K562 (cell line): ENCODE measurements at regions not wholly inside any gene's neighbourhood (a gene's known extent, or its start where the extent isn't known, plus 50 kb on each side); places are given as distances from the start of the nearest gene placed in this dataset.

Experiments used
- ATAC-seq: fragments of 200-7000 bp; cut with Tn5 transposase; 3 replicates; pipeline ENCODE4 v1.9.1; 2020; ENCODE audit warnings: moderate library complexity
- BruUV-seq: library from RNA; stranded (reverse); fragments of 400-500 nt; replicated peaks from 2 replicates; lab custom pipeline; 2021; lab: Mats Ljungman, UMichigan
- CTCF ChIA-PET: fragments of 300-600 bp; formaldehyde crosslinking; extraction: SDS; loops from one replicate; lab custom pipeline; 2021; ENCODE audit warnings: low intra/inter-chr PET ratio; lab: Yijun Ruan, JAX
- POLR2A ChIA-PET: fragments of 300-600, 350-650 bp; sonication (Branson Sonifier 250); formaldehyde crosslinking; extraction: SDS; loops from one replicate; lab custom pipeline; 2021; ENCODE audit warnings: antibody characterized with exemption, inconsistent platforms; lab: Yijun Ruan, JAX
- DNase-seq, 4 experiments: peaks; one replicate each; pipeline versions ENCODE4 v3.0.0 to v3.0.0-alpha.2; 2011 to 2018; ENCODE audit warnings: low spot score in 3 of 4, mixed read lengths in 3 of 4; ENCODE audit errors: extremely low read depth in 1 of 4
- FAIRE-seq: peaks from 2 replicates; lab custom pipeline; 2011; peaks lifted over from hg19 to GRCh38; lab: Jason Lieb, UNC
- H2AFZ ChIP-seq: 2 replicates; pipeline ENCODE4 v1.6.0; 2011; ENCODE audit warnings: low read depth, low read length, control low read depth, inconsistent platforms
- H3K27ac ChIP-seq: fragments of 200-600 bp; 3 replicates; pipeline ENCODE4 v1.8.0; 2011; ENCODE audit warnings: low read depth, mild to moderate bottlenecking, control low read depth, inconsistent platforms, low read length, moderate library complexity, mixed read lengths; ENCODE audit errors: extremely low read depth
- H3K27me3 ChIP-seq, 2 experiments: fragments of 300-600 bp in 1 of 2; 2 replicates in 1 of 2; 3 replicates in 1 of 2; pipeline versions ENCODE4 v1.6.0 to v1.8.0; 2011; ENCODE audit warnings: inconsistent platforms in 2 of 2, low read length in 2 of 2, mild to moderate bottlenecking in 1 of 2, mixed read lengths in 1 of 2, moderate library complexity in 1 of 2; ENCODE audit not compliant: control insufficient read depth in 2 of 2, insufficient read depth in 2 of 2
- H3K36me3 ChIP-seq: fragments of 300-600 bp; 3 replicates; pipeline ENCODE4 v1.8.0; 2011; ENCODE audit warnings: mild to moderate bottlenecking, low read length, inconsistent platforms; ENCODE audit not compliant: control insufficient read depth, insufficient read depth
- H3K4me1 ChIP-seq, 2 experiments: fragments of 200-600 bp in 1 of 2; replicated peaks in 1 of 2; 2 replicates in 1 of 2; 3 replicates in 1 of 2; pipeline versions ENCODE4 v1.5.1 to v1.8.0; 2011; ENCODE audit warnings: inconsistent platforms in 2 of 2, low read length in 2 of 2, mild to moderate bottlenecking in 1 of 2, mixed read lengths in 1 of 2, moderate library complexity in 1 of 2; ENCODE audit not compliant: control insufficient read depth in 2 of 2, insufficient read depth in 2 of 2
- H3K4me2 ChIP-seq: 2 replicates; pipeline ENCODE4 v1.6.1; 2011; ENCODE audit warnings: low read length, control low read depth, inconsistent platforms, mixed read lengths; ENCODE audit not compliant: insufficient read depth
- H3K4me3 ChIP-seq: fragments of 200-600 bp; sonication (generic), shearing (Covaris generic); 2 replicates; pipeline ENCODE4 v1.5.1; 2016; ENCODE audit warnings: control low read depth, inconsistent platforms
- H3K79me2 ChIP-seq: fragments of 200-600 bp; 3 replicates; pipeline ENCODE4 v1.8.0; 2011; ENCODE audit warnings: low read length, inconsistent platforms; ENCODE audit not compliant: control insufficient read depth, insufficient read depth
- H3K9ac ChIP-seq, 2 experiments: 2 replicates each; pipeline versions ENCODE4 v1.6.0 to v1.6.1; 2011; ENCODE audit warnings: low read depth in 2 of 2, low read length in 2 of 2, control low read depth in 1 of 2, inconsistent platforms in 1 of 2, mild to moderate bottlenecking in 1 of 2, mixed read lengths in 1 of 2; ENCODE audit not compliant: insufficient read depth in 1 of 2
- H3K9me1 ChIP-seq: one replicate; pipeline ENCODE4 v1.6.0; 2011; ENCODE audit warnings: inconsistent platforms, mild to moderate bottlenecking, low read length, moderate library complexity; ENCODE audit not compliant: control insufficient read depth, insufficient read depth
- H3K9me3 ChIP-seq: replicated peaks from 2 replicates; pipeline ENCODE4 v1.5.1; 2011; ENCODE audit warnings: low read depth, low read length, inconsistent platforms; ENCODE audit not compliant: control insufficient read depth, insufficient read depth
- H4K20me1 ChIP-seq: replicated peaks from 2 replicates; pipeline ENCODE4 v1.6.1; 2011; ENCODE audit warnings: low read length, inconsistent platforms, mixed read lengths; ENCODE audit not compliant: control insufficient read depth, insufficient read depth
- ZFP1 ChIP-seq: fragments of 450-650 bp; formaldehyde crosslinking; IDR thresholded peaks from 2 replicates; pipeline ENCODE4 v1.4.0; 2020; ENCODE audit warnings: mild to moderate bottlenecking, mixed read lengths
- WGBS: fragments of 100-300 bp; shearing (Covaris generic); methylation state at CpG from one replicate; pipeline ENCODE4 v1.1.6; 2016; ENCODE audit warnings: low coverage, mixed read lengths; ENCODE audit not compliant: insufficient coverage; ENCODE audit errors: missing lambda C conversion rate; 5-methylcytosine and 5-hydroxymethylcytosine counted together
- in situ Hi-C: fragments of 300-500 bp; cut with MboI; formaldehyde crosslinking; loops from 4 replicates; pipeline ENCODE4 v1.15.0; 2018; ENCODE audit warnings: inconsistent platforms, mixed read lengths
- intact Hi-C: fragments of 100-400 bp; cut with micrococcal nuclease; formaldehyde crosslinking; loops from 2 replicates; pipeline ENCODE4 v1.14.2; 2022
- TF ChIP-seq, protein P1 (sequence below), 3 experiments: IDR thresholded peaks in 2 of 3; conservative IDR thresholded peaks in 1 of 3; 2 replicates each; pipeline ENCODE4 v1.5.1; 2011 to 2012; ENCODE audit warnings: low read length in 3 of 3, mild to moderate bottlenecking in 3 of 3, control low read depth in 2 of 3, improper control_type of control experiment in 1 of 3, inconsistent platforms in 1 of 3, low read depth in 1 of 3, mixed read lengths in 1 of 3, moderate library complexity in 1 of 3; ENCODE audit not compliant: insufficient read depth in 2 of 3
- TF ChIP-seq, protein P2 (sequence below): fragments of 250-450 bp; sonication (Bioruptor Pico); IDR thresholded peaks from 2 replicates; pipeline ENCODE4 v1.4.0; 2020
- TF ChIP-seq, protein P3 (sequence below): sonication (generic); formaldehyde crosslinking; IDR thresholded peaks from 2 replicates; pipeline ENCODE4 v1.8.0; 2022; ENCODE audit warnings: missing genetic modification reagents, mild to moderate bottlenecking, borderline replicate concordance

DNA sequence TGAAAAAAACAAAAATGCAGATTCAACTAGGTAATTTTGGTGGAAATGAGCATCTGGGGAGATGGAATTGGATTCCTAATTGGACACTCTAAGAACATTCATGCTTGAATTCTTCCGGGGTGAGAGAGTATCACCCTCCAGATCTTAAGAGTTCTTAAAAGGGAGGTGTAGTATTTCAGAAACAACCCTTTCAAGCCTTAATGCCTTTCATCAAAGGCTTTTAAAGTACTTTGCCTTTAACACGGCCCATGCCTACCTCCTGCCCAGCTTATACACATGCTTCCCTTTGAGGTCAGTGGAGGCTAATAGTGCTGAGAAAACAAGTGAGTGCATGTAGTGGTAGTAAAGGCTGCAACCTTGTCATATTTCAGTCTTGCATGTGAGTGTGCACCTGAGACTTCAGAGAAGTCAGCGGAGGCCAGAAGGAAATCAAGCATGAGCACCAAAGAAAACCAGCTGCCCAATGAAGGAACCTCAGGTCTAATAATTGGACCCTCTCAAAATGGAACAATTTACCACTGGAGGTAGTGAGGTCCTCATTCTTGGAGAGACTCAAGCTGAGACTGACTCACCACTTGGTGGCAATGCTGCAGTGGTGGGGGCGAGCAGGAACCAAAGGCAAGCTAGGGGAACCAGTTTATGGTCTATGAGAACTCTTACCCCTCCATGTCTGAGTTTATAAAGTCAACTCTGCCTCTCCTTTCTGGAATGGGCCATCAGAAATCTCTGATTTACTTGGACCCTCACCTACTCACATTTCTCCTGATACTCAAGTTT, 98.4 kb upstream of the GDNF start:
- ATAC-seq (no peak), DNase-seq (no peak), FAIRE-seq (no peak)
- H3K9ac ChIP-seq = no peak overlapping the region
- in situ Hi-C loops (no loop called here), intact Hi-C loops (no loop called here)
- H3K27me3 ChIP-seq = no peaks in the 10 kb centered on the region
- no peaks in the 10 kb centered on the region for H3K79me2 ChIP-seq
- BruUV-seq = no TSS peak
- H3K9me3 ChIP-seq = no peaks in the 10 kb centered on the region
- CTCF ChIA-PET = no interaction called here
- no peaks in the 10 kb centered on the region for H3K36me3 ChIP-seq
- no peaks in the 10 kb centered on the region for H3K9me1 ChIP-seq
- H3K4me2 ChIP-seq = no peak overlapping the region
- no peak overlapping the region for H3K27ac ChIP-seq
- no peak overlapping the region for H3K4me3 ChIP-seq
- WGBS = 4% methylated on average over 4 of the region's 4 CpGs
- TF ChIP-seq ZFP1 (CRISPR knock-in tag) = no peak
- TF ChIP-seq, protein P1, sequence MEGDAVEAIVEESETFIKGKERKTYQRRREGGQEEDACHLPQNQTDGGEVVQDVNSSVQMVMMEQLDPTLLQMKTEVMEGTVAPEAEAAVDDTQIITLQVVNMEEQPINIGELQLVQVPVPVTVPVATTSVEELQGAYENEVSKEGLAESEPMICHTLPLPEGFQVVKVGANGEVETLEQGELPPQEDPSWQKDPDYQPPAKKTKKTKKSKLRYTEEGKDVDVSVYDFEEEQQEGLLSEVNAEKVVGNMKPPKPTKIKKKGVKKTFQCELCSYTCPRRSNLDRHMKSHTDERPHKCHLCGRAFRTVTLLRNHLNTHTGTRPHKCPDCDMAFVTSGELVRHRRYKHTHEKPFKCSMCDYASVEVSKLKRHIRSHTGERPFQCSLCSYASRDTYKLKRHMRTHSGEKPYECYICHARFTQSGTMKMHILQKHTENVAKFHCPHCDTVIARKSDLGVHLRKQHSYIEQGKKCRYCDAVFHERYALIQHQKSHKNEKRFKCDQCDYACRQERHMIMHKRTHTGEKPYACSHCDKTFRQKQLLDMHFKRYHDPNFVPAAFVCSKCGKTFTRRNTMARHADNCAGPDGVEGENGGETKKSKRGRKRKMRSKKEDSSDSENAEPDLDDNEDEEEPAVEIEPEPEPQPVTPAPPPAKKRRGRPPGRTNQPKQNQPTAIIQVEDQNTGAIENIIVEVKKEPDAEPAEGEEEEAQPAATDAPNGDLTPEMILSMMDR (IDR thresholded peaks at IDR 0.05 in 2 of 3, conservative IDR thresholded peaks at IDR 0.05 in 1 of 3; ENCODE audit: insufficient read depth in 2 of 3, low read depth in 1 of 3, low read length in 3 of 3) = peak in 2 of 3 experiments; percentile 7 to 13; a peak in 1 of 6 replicates
- TF ChIP-seq, protein P2, sequence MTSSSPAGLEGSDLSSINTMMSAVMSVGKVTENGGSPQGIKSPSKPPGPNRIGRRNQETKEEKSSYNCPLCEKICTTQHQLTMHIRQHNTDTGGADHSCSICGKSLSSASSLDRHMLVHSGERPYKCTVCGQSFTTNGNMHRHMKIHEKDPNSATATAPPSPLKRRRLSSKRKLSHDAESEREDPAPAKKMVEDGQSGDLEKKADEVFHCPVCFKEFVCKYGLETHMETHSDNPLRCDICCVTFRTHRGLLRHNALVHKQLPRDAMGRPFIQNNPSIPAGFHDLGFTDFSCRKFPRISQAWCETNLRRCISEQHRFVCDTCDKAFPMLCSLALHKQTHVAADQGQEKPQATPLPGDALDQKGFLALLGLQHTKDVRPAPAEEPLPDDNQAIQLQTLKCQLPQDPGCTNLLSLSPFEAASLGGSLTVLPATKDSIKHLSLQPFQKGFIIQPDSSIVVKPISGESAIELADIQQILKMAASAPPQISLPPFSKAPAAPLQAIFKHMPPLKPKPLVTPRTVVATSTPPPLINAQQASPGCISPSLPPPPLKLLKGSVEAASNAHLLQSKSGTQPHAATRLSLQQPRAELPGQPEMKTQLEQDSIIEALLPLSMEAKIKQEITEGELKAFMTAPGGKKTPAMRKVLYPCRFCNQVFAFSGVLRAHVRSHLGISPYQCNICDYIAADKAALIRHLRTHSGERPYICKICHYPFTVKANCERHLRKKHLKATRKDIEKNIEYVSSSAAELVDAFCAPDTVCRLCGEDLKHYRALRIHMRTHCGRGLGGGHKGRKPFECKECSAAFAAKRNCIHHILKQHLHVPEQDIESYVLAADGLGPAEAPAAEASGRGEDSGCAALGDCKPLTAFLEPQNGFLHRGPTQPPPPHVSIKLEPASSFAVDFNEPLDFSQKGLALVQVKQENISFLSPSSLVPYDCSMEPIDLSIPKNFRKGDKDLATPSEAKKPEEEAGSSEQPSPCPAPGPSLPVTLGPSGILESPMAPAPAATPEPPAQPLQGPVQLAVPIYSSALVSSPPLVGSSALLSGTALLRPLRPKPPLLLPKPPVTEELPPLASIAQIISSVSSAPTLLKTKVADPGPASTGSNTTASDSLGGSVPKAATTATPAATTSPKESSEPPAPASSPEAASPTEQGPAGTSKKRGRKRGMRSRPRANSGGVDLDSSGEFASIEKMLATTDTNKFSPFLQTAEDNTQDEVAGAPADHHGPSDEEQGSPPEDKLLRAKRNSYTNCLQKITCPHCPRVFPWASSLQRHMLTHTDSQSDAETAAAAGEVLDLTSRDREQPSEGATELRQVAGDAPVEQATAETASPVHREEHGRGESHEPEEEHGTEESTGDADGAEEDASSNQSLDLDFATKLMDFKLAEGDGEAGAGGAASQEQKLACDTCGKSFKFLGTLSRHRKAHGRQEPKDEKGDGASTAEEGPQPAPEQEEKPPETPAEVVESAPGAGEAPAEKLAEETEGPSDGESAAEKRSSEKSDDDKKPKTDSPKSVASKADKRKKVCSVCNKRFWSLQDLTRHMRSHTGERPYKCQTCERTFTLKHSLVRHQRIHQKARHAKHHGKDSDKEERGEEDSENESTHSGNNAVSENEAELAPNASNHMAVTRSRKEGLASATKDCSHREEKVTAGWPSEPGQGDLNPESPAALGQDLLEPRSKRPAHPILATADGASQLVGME (CRISPR knock-in tag) = no peak
- TF ChIP-seq, protein P3, sequence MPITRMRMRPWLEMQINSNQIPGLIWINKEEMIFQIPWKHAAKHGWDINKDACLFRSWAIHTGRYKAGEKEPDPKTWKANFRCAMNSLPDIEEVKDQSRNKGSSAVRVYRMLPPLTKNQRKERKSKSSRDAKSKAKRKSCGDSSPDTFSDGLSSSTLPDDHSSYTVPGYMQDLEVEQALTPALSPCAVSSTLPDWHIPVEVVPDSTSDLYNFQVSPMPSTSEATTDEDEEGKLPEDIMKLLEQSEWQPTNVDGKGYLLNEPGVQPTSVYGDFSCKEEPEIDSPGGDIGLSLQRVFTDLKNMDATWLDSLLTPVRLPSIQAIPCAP (CRISPR knock-in tag) = no peak
- POLR2A ChIA-PET = interaction anchor here (0.8 kb wide), 1 partner anchor 12 kb away, joined by 3 read pairs; no protein-coding TSS in a partner anchor
- H3K4me1 ChIP-seq = no peaks in the 10 kb centered on the region
- H2AFZ ChIP-seq = no peak overlapping the region
- H4K20me1 ChIP-seq = no peaks in the 10 kb centered on the region
